ENCODE measurements at regions not wholly inside any gene's neighbourhood (a gene's known extent, or its start where the extent isn't known, plus 50 kb on each side); places are given as distances from the start of the nearest gene placed in this dataset.

GRCh38 chr5:74127381-74128320 is 501.7 kb downstream of the ARHGEF28 start:
- Histone ChIP-seq H3K9me3 (ENCODE audit: control insufficient read depth in 2 of 2, insufficient read depth in 1 of 2, low read depth in 1 of 2, low read length in 1 of 2) (no peaks in the 10 kb centered on the region), H3K4me1 (ENCODE audit: control insufficient read depth in 2 of 2, insufficient read depth in 2 of 2, low read length in 1 of 2) (peaks cover 0 to 3% of the 10 kb centered on the region in 2 donors), H3K36me3 (ENCODE audit: control insufficient read depth in 2 of 2, insufficient read depth in 2 of 2, low read length in 1 of 2) (no peaks in the 10 kb centered on the region), H3K27me3 (ENCODE audit: control insufficient read depth in 1 of 2, insufficient read depth in 2 of 2, low read length in 2 of 2) (peaks cover 0 to 2% of the 10 kb centered on the region in 2 donors), H3K4me3 (ENCODE audit: low read depth in 1 of 2, low read length in 2 of 2) (no peak overlapping the region), H3K27ac (ENCODE audit: low read depth in 2 of 2, low read length in 1 of 2) (no peak overlapping the region)
- WGBS, 2 donors, result 44 to 49% methylated on average over 9 of the region's 9 CpGs

DNA sequence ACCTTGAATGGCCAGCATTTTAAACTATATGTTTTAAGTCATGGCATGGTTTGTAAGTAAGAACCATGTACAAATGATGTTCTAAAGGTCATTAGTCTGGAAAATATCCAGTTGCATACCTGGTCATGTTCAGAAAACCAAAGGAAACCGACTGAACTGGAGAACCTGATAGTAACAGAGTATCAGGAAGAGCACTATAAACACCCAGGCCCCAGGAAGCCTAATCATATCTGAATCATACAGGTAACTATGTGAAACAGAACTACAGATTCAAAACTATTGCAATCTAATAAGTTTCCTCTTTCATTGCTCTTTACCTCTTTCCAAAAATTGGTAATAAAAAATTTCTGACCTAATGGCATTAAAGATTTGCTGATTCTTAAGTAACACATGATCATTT is 500.3 kb downstream of the ARHGEF28 start:
- no peaks in the 10 kb centered on the region for H3K36me3 ChIP-seq (ENCODE audit: control insufficient read depth in 2 of 2, insufficient read depth in 2 of 2, low read length in 1 of 2)
- H3K9me3 ChIP-seq (ENCODE audit: control insufficient read depth in 2 of 2, insufficient read depth in 1 of 2, low read depth in 1 of 2, low read length in 1 of 2), result no peaks in the 10 kb centered on the region
- no peak overlapping the region for H3K4me3 ChIP-seq (ENCODE audit: low read depth in 1 of 2, low read length in 2 of 2)
- peaks cover 0 to 2% of the 10 kb centered on the region in 2 donors for H3K27me3 ChIP-seq (ENCODE audit: control insufficient read depth in 1 of 2, insufficient read depth in 2 of 2, low read length in 2 of 2)
- no peak overlapping the region for H3K27ac ChIP-seq (ENCODE audit: low read depth in 2 of 2, low read length in 1 of 2)
- WGBS, 2 donors, result 38 to 52% methylated on average over 1 of the region's 1 CpG
- H3K4me1 ChIP-seq (ENCODE audit: control insufficient read depth in 2 of 2, insufficient read depth in 2 of 2, low read length in 1 of 2), result peaks cover 0 to 3% of the 10 kb centered on the region in 2 donors

DNA sequence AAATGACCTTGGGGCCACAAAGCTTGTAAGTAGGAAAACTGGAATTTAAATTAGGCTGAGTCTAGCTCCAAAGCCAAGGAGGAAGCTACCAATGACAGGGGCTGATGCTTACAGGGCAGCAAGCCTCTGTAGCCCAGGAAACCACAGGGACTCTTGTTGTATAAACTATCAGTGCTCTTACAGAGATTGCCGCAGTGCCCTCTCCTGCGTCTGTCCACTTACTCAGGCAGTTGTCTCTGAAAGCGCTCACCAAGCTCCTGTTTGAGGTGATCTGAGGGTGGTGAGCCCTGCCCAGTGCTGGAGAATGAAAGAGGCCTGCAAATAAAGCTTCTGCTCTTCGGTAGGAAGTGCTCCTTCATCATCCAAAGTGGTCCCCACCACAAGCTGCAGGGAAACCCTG is 498.8 kb downstream of the ARHGEF28 start:
- no peaks in the 10 kb centered on the region for H3K36me3 ChIP-seq (ENCODE audit: control insufficient read depth in 2 of 2, insufficient read depth in 2 of 2, low read length in 1 of 2)
- no peaks in the 10 kb centered on the region for H3K27me3 ChIP-seq (ENCODE audit: control insufficient read depth in 1 of 2, insufficient read depth in 2 of 2, low read length in 2 of 2)
- 87 to 91% methylated on average over 4 of the region's 4 CpGs for WGBS, 2 donors
- H3K4me1 ChIP-seq (ENCODE audit: control insufficient read depth in 2 of 2, insufficient read depth in 2 of 2, low read length in 1 of 2), result peaks cover 0 to 3% of the 10 kb centered on the region in 2 donors
- no peak overlapping the region for H3K27ac ChIP-seq (ENCODE audit: low read depth in 2 of 2, low read length in 1 of 2)
- no peaks in the 10 kb centered on the region for H3K9me3 ChIP-seq (ENCODE audit: control insufficient read depth in 2 of 2, insufficient read depth in 1 of 2, low read depth in 1 of 2, low read length in 1 of 2)
- no peak overlapping the region for H3K4me3 ChIP-seq (ENCODE audit: low read depth in 1 of 2, low read length in 2 of 2)

GRCh38 chr5:74123929-74124328 is 497.9 kb downstream of the ARHGEF28 start:
- no peaks in the 10 kb centered on the region for H3K9me3 ChIP-seq (ENCODE audit: control insufficient read depth in 2 of 2, insufficient read depth in 1 of 2, low read depth in 1 of 2, low read length in 1 of 2)
- 74 to 85% methylated on average over 5 of the region's 5 CpGs for WGBS, 2 donors
- peaks cover 0 to 3% of the 10 kb centered on the region in 2 donors for H3K4me1 ChIP-seq (ENCODE audit: control insufficient read depth in 2 of 2, insufficient read depth in 2 of 2, low read length in 1 of 2)
- no peak overlapping the region for H3K27ac ChIP-seq (ENCODE audit: low read depth in 2 of 2, low read length in 1 of 2)
- H3K27me3 ChIP-seq (ENCODE audit: control insufficient read depth in 1 of 2, insufficient read depth in 2 of 2, low read length in 2 of 2), result no peaks in the 10 kb centered on the region
- no peak overlapping the region for H3K4me3 ChIP-seq (ENCODE audit: low read depth in 1 of 2, low read length in 2 of 2)
- H3K36me3 ChIP-seq (ENCODE audit: control insufficient read depth in 2 of 2, insufficient read depth in 2 of 2, low read length in 1 of 2), result no peaks in the 10 kb centered on the region

GRCh38 chr5:74122979-74123590 is 497.1 kb downstream of the ARHGEF28 start:
- no peaks in the 10 kb centered on the region for H3K9me3 ChIP-seq (ENCODE audit: control insufficient read depth in 2 of 2, insufficient read depth in 1 of 2, low read depth in 1 of 2, low read length in 1 of 2)
- 75 to 77% methylated on average over 6 of the region's 6 CpGs for WGBS, 2 donors
- H3K4me1 ChIP-seq (ENCODE audit: control insufficient read depth in 2 of 2, insufficient read depth in 2 of 2, low read length in 1 of 2), result peaks cover 0 to 3% of the 10 kb centered on the region in 2 donors
- H3K27me3 ChIP-seq (ENCODE audit: control insufficient read depth in 1 of 2, insufficient read depth in 2 of 2, low read length in 2 of 2), result no peaks in the 10 kb centered on the region
- no peaks in the 10 kb centered on the region for H3K36me3 ChIP-seq (ENCODE audit: control insufficient read depth in 2 of 2, insufficient read depth in 2 of 2, low read length in 1 of 2)
- no peak overlapping the region for H3K27ac ChIP-seq (ENCODE audit: low read depth in 2 of 2, low read length in 1 of 2)
- no peak overlapping the region for H3K4me3 ChIP-seq (ENCODE audit: low read depth in 1 of 2, low read length in 2 of 2)

DNA sequence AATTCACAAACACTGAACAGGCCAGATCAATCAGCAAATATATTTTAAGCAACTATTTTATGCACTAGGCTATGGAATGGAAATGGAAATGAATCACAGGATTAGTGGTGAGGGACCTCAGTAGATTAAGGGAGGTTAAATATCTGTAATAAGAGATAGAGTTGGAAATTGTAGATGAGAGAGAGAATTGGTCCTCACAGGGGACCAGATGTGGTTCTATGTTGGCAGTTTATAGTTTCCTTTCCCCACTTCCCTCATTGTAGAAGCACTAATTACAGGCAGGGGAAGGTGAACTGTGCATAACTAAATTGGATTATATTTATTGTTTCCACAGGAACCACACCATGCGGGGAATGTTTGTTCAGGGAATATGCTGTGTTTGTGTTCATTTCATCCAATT is 496.2 kb downstream of the ARHGEF28 start:
- Histone ChIP-seq H3K27ac (ENCODE audit: low read depth in 2 of 2, low read length in 1 of 2) (no peak overlapping the region), H3K36me3 (ENCODE audit: control insufficient read depth in 2 of 2, insufficient read depth in 2 of 2, low read length in 1 of 2) (no peaks in the 10 kb centered on the region), H3K27me3 (ENCODE audit: control insufficient read depth in 1 of 2, insufficient read depth in 2 of 2, low read length in 2 of 2) (no peaks in the 10 kb centered on the region), H3K9me3 (ENCODE audit: control insufficient read depth in 2 of 2, insufficient read depth in 1 of 2, low read depth in 1 of 2, low read length in 1 of 2) (no peaks in the 10 kb centered on the region), H3K4me1 (ENCODE audit: control insufficient read depth in 2 of 2, insufficient read depth in 2 of 2, low read length in 1 of 2) (no peaks in the 10 kb centered on the region), H3K4me3 (ENCODE audit: low read depth in 1 of 2, low read length in 2 of 2) (no peak overlapping the region)
- 83 to 90% methylated on average over 1 of the region's 1 CpG for WGBS, 2 donors

DNA sequence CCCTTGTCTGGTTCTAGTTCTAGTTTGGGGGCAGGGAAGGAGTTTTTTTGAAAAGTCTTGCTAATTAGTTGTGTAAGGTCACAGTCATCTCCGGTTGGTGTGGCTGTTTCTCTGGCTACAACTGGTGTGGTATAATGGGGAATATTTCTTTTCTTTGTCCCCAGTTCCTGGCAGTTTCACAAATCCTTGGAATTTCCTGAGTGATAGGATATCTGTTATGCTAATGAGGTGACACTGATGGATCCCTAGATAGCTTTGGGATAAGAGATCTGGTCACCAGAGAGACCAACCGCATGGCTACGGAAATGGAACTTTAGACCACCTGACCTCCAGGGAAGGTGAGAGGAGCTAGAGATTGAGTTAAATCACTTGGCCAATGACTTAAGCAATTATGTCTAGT is 494.6 kb downstream of the ARHGEF28 start:
- WGBS, 2 donors, result 90 to 95% methylated on average over 3 of the region's 3 CpGs
- H3K27me3 ChIP-seq (ENCODE audit: control insufficient read depth in 1 of 2, insufficient read depth in 2 of 2, low read length in 2 of 2), result no peaks in the 10 kb centered on the region
- H3K4me3 ChIP-seq (ENCODE audit: low read depth in 1 of 2, low read length in 2 of 2), result no peak overlapping the region
- H3K36me3 ChIP-seq (ENCODE audit: control insufficient read depth in 2 of 2, insufficient read depth in 2 of 2, low read length in 1 of 2), result no peaks in the 10 kb centered on the region
- H3K27ac ChIP-seq (ENCODE audit: low read depth in 2 of 2, low read length in 1 of 2), result no peak overlapping the region
- no peaks in the 10 kb centered on the region for H3K9me3 ChIP-seq (ENCODE audit: control insufficient read depth in 2 of 2, insufficient read depth in 1 of 2, low read depth in 1 of 2, low read length in 1 of 2)
- H3K4me1 ChIP-seq (ENCODE audit: control insufficient read depth in 2 of 2, insufficient read depth in 2 of 2, low read length in 1 of 2), result no peaks in the 10 kb centered on the region

DNA sequence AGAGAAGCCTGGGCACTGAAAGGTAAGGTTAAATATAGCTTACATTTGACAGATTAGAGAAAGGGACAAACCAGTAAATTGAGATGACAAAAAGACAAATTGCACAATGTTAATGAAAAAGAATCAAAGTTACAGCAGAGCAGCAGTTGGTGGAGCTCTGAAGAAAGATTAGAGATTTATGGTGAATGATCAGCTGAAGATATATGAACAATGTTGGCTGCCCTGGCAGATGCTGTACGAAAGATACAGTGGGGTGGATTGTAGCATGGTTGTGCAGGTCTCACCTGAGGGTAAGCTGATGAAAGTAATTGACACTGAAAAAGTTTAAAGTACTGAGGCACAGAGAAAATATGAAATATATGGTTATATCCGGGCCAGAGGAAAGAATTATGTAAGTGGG is 492.1 kb downstream of the ARHGEF28 start:
- H3K36me3 ChIP-seq (ENCODE audit: control insufficient read depth in 2 of 2, insufficient read depth in 2 of 2, low read length in 1 of 2), result no peaks in the 10 kb centered on the region
- H3K4me1 ChIP-seq (ENCODE audit: control insufficient read depth in 2 of 2, insufficient read depth in 2 of 2, low read length in 1 of 2), result no peaks in the 10 kb centered on the region
- H3K27ac ChIP-seq (ENCODE audit: low read depth in 2 of 2, low read length in 1 of 2), result no peak overlapping the region
- H3K4me3 ChIP-seq (ENCODE audit: low read depth in 1 of 2, low read length in 2 of 2), result no peak overlapping the region
- H3K27me3 ChIP-seq (ENCODE audit: control insufficient read depth in 1 of 2, insufficient read depth in 2 of 2, low read length in 2 of 2), result no peaks in the 10 kb centered on the region
- no peaks in the 10 kb centered on the region for H3K9me3 ChIP-seq (ENCODE audit: control insufficient read depth in 2 of 2, insufficient read depth in 1 of 2, low read depth in 1 of 2, low read length in 1 of 2)
- WGBS, 2 donors, result 77 to 80% methylated on average over 2 of the region's 2 CpGs

GRCh38 chr5:74116984-74117383 is 491.0 kb downstream of the ARHGEF28 start:
- WGBS, 2 donors, result 76 to 85% methylated on average over 3 of the region's 3 CpGs
- no peaks in the 10 kb centered on the region for H3K36me3 ChIP-seq (ENCODE audit: control insufficient read depth in 2 of 2, insufficient read depth in 2 of 2, low read length in 1 of 2)

More at GRCh38 chr5:74116984-74117383, 491.0 kb downstream of the ARHGEF28 start:
- no peak overlapping the region for H3K27ac ChIP-seq (ENCODE audit: low read depth in 2 of 2, low read length in 1 of 2)
- H3K9me3 ChIP-seq (ENCODE audit: control insufficient read depth in 2 of 2, insufficient read depth in 1 of 2, low read depth in 1 of 2, low read length in 1 of 2), result no peaks in the 10 kb centered on the region
- H3K4me3 ChIP-seq (ENCODE audit: low read depth in 1 of 2, low read length in 2 of 2), result no peak overlapping the region
- no peaks in the 10 kb centered on the region for H3K4me1 ChIP-seq (ENCODE audit: control insufficient read depth in 2 of 2, insufficient read depth in 2 of 2, low read length in 1 of 2)
- no peaks in the 10 kb centered on the region for H3K27me3 ChIP-seq (ENCODE audit: control insufficient read depth in 1 of 2, insufficient read depth in 2 of 2, low read length in 2 of 2)
